Lower leg skin (tissue), 4 donors: ENCODE measurements at regions not wholly inside any gene's neighbourhood (a gene's known extent, or its start where the extent isn't known, plus 50 kb on each side); places are given as distances from the start of the nearest gene placed in this dataset.

ENCODE experiments used
- DNase-seq, 2 donors: peaks; one replicate each; pipeline ENCODE4 v3.0.0-alpha.2; 2019; ENCODE audit warnings: low spot score in 2 of 2
- H3K4me3 ChIP-seq: fragments of 200-600 bp; sonication (generic); 2 replicates; pipeline ENCODE4 v1.5.1; 2017; ENCODE audit warnings: mild to moderate bottlenecking, low read depth; ENCODE audit not compliant: poor library complexity, severe bottlenecking
- CTCF ChIP-seq, 3 donors: fragments of 450-650 bp; IDR thresholded peaks; one replicate each; pipeline ENCODE4 v1.5.1; 2016; ENCODE audit warnings: antibody characterized with exemption in 3 of 3, mild to moderate bottlenecking in 3 of 3, moderate library complexity in 2 of 3
- POLR2A ChIP-seq, 2 donors: fragments of 450-650 bp; IDR thresholded peaks; one replicate each; pipeline ENCODE4 v1.6.1; 2016 to 2017; ENCODE audit warnings: antibody characterized with exemption in 2 of 2, mild to moderate bottlenecking in 1 of 2, moderate library complexity in 1 of 2
- WGBS, 2 donors: methylation state at CpG; one replicate each; pipeline ENCODE4 v1.1.5; 2018; 5-methylcytosine and 5-hydroxymethylcytosine counted together
- intact Hi-C: fragments of 100-400 bp; cut with DNase I; formaldehyde crosslinking; loops from one replicate; pipeline ENCODE4 v1.15.0; 2023; ENCODE audit warnings: low total_unique reads

GRCh38 chr3:19012846-19013245 is 135.5 kb upstream of the KCNH8 start:
- TF ChIP-seq CTCF (IDR thresholded peaks at IDR 0.05) (no peak), POLR2A (IDR thresholded peaks at IDR 0.05) (no peak)
- intact Hi-C loops, result no loop called here
- 91 to 94% methylated on average over 3 of the region's 3 CpGs for whole genome bisulfite sequencing, 2 donors
- no peak overlapping the region for H3K4me3 ChIP-seq
- DNase-seq, result no peak

GRCh38 chr3:19002606-19003005 is 145.7 kb upstream of the KCNH8 start:
- DNase-seq, result no peak
- no peak overlapping the region for H3K4me3 ChIP-seq
- TF ChIP-seq CTCF (IDR thresholded peaks at IDR 0.05), result no peak
- no peak for TF ChIP-seq POLR2A (IDR thresholded peaks at IDR 0.05)
- 59 to 65% methylated on average over 1 of the region's 1 CpG for WGBS, 2 donors
- intact Hi-C loops, result no loop called here

GRCh38 chr3:18998069-18998468 is 150.2 kb upstream of the KCNH8 start:
- no peak overlapping the region for H3K4me3 ChIP-seq
- WGBS, 2 donors, result 77 to 87% methylated on average over 4 of the region's 4 CpGs
- no peak for DNase-seq
- TF ChIP-seq POLR2A (IDR thresholded peaks at IDR 0.05) (no peak), CTCF (IDR thresholded peaks at IDR 0.05) (no peak)
- intact Hi-C loops, result no loop called here

GRCh38 chr3:18992709-18993108 is 155.6 kb upstream of the KCNH8 start:
- no peak for DNase-seq
- H3K4me3 ChIP-seq, result no peak overlapping the region
- WGBS, 2 donors, result 83 to 84% methylated on average over 1 of the region's 1 CpG
- intact Hi-C loops, result no loop called here
- TF ChIP-seq CTCF (IDR thresholded peaks at IDR 0.05), result no peak
- no peak for TF ChIP-seq POLR2A (IDR thresholded peaks at IDR 0.05)

- intact Hi-C loops, result no loop called here
Measured at GRCh38 chr3:18989237-18989795, 159.0 kb upstream of the KCNH8 start.

More at GRCh38 chr3:18989237-18989795, 159.0 kb upstream of the KCNH8 start:
- 68 to 78% methylated on average over 7 of the region's 7 CpGs for WGBS, 2 donors
- H3K4me3 ChIP-seq, result no peak overlapping the region
- DNase-seq, result no peak
- TF ChIP-seq CTCF (IDR thresholded peaks at IDR 0.05) (no peak), POLR2A (IDR thresholded peaks at IDR 0.05) (no peak)
